ENCODE measurements at regions not wholly inside any gene's neighbourhood (a gene's known extent, or its start where the extent isn't known, plus 50 kb on each side); places are given as distances from the start of the nearest gene placed in this dataset.
"Not testable (repeated sequence)": the region's sequence is repeated elsewhere in the genome, so short reads cannot be mapped to it uniquely, and the experiment has no call there.

DNA sequence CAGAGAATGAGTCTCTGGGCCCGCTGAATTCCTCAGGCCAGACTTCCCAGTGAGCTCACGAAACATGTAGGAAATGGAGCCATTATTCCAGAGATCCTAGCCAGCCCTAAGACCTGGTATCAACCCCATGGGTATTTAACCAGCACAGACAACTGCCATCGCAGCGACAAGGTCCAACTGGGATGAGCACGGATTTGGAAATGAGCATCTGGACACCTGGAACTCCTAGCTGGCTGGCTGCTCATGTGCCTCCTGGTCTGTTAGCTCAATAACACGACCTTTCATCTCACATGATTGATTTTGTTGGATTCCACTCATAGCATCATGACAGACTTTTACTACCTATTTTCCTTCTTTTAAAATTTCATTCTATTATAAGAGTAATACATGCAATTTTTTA, 51.0 kb downstream of the POU3F3 start:
- no peak for DNase-seq (ENCODE audit: low read depth)

DNA sequence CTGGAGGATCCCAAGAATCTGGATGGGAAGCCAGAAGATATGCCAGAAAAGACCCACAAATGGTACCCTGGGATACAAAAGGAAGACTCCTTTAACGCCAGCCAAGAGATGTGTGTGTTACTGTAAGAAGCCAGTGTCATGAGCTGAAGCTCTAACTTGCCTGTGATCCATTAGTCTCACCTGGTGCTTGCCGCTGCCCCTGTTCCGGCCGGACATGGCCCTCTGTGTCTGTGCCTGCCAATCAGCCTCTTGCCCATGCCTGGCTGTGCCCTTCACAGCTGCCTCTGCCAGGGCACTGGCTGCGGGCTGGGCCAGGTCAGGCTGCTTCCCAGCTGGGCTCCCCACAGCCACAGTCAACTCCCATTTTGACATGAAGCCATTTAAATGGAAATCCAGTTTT, 55.4 kb downstream of the POU3F3 start:
- DNase-seq (ENCODE audit: low read depth), result no peak

DNA sequence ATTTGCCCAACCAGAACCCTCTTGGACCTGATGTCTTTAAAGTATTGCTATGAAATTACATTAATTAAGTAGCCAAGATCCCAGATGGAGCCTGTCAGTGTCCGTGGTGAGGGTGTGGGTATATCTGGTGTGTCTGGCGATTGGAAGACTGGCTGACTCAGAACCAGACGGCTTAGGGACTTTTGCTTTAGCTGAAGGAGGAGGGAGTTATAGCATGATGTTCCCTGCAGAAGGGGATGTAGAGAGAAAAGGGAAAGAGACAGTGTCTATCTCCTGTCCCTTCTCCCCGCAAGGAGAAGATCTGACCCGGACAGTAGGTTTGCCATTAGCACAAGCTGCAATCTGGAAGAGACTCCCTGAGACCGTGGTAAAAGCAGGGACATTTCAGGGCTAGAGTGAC, 60.6 kb downstream of the POU3F3 start:
- DNase-seq (ENCODE audit: low read depth), result no peak

DNA sequence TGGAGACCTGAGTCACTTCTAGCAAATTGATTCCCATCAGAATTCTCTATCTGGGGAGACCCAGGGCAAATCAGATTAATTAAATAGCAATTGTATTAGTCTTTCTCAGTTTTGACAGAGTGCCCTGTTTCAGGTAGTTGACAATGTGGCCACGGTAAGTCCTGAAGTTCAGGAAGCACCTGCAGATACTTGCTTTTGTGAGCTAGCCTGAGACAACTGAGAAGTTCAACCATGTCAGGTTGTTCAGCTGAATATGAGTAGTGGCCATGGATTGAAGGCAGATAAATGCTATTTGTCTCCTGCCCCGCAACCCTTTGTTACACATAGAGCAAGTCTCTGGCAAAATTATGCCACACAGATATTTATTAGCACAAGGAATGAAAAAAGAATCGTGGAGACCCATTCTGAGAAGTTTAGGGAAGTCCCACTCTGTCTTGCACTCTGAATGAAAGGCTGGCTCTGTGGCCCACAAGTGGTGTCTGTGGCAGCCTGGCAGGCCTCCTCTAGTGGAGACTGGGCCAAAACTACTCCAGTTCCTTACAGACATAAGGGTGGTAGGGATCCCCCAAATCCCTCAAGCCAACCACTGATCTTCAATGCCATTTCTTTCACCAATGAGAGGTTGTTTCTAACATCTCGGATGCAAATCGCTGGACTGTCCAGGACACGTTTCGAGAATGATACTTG, 61.3 kb downstream of the POU3F3 start:
- no peak for DNase-seq (ENCODE audit: low read depth)

DNA sequence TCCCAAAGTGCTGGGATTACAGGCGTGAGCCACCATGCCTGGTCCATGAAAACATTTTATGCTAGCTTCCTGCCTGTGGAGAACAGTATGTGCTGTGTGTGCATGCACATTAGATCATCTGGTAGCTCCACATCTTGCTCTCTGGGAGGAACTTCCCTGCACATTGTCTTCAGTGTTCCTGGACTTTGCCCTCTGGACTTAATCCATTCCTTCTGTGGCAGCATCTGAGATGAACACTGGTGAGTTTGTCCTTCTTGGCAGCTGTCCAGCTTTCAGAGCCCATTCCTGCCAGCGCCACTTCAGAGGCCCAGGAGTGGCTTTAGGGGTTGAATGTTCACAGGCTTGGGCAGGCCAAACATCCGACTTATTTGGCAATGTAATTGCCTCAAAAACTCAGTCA, 65.2 kb downstream of the POU3F3 start:
- DNase-seq (ENCODE audit: low read depth), result no peak

DNA sequence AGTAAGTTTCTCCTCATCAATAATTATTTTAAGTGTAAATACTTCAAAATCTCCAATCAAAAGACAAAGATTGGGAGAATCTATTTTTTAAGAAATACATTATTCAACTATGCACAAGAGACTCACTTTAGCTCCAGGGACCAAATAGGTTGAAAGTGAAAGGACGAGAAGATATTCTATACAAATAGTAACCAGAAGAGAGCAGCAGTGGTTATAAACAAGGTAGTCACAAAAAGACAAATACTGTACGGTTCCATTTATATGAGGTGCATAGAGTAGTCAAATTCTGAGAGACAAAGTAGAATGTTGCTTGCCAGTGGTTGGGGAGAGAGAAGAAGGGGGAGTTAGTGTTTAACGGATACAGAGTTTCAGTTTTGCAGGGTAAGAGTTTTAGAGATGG, 69.8 kb downstream of the POU3F3 start:
- DNase-seq (ENCODE audit: low read depth), result no peak

DNA sequence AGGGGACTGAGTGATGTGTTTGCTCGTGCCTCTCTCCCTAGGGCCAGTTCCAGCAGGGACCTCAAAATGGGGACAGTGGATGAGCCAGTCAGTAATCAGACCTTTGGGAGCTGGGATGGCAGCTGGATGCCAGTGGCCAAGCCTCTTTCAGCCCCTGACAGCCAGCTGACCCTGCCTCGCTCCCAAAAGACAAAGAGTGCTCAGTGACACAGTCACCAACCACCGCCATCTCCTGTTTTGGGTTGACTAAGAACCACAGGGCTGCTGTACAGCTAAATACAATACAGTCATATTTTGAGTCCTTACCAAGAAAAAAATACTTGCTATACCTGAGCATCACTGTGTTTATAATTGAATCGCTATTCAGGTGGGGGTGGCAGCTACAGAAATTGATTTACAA, 75.7 kb downstream of the POU3F3 start:
- DNase-seq (ENCODE audit: low read depth), result no peak

DNA sequence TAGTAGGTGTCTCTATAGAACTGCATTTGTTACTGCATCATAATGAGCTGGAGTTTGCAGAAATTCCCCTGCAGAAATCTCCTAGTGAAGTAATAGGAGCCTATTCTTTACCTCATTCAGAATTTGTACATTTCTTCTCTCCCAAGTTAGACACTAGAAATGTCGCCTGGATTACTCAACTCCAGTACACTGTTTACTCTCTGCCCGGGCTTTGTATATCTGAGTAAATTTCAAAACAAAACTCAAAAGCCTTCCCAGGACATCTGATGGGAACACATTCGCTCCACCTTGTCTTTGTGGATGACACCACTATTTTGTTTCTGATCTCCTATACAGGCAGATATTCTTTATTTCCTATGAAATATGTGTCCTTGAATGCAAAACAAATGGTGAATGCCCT, 76.8 kb downstream of the POU3F3 start:
- no peak for DNase-seq (ENCODE audit: low read depth)

DNA sequence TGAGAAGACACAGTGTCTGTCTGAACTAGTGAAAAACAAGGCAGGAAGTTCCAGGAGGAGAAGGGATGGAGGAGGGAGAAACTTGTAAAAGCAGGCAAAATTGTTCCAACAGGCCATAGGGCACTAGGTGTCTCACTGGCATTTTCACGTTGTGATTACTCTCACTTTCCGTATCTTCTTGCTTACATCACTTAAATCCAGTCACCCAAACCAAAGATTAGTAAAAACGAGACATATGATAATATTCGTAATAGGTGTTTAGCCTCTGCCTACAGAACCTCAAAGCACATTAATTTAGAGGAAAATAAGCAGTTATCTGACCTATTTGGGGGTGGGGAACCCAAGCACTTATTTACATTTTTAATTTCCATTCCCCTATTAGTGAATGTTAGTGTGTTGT, 78.3 kb downstream of the POU3F3 start:
- no peak for DNase-seq (ENCODE audit: low read depth)

DNA sequence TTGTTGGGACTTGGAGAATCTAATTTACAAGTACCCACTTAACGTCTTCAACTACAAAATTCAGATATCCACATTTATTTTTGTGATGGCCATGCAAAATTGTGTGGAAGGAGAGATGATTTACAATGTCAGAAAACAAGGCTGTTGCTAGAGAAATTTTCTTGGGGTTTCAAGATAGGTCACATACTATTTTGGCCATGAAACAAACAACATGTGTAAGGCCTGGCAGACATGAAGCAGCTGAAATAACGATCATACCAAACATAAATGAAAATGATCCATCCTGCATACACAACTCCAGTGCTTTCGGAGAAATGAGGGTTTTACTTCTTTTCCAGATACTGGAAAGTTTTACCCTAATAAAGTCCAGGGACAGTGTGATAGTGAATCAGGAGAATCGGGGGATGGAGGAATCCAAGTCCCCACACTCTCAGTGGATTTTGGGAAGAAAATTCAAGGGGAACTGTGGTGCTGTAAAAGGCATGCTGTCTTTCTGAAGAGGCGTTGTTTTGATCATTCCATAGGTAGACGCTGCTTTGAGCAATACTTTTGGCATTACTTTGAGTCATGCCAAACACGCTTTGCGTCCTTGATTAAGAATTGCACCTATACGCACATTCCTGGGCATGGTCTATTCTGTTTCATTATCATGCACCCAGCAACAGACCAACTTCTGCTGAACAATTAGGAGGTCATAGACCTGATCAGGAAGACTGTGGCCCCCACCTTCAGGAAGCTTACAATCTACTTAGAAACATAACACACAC, 79.4 kb downstream of the POU3F3 start:
- no peak for DNase-seq (ENCODE audit: low read depth)

DNA sequence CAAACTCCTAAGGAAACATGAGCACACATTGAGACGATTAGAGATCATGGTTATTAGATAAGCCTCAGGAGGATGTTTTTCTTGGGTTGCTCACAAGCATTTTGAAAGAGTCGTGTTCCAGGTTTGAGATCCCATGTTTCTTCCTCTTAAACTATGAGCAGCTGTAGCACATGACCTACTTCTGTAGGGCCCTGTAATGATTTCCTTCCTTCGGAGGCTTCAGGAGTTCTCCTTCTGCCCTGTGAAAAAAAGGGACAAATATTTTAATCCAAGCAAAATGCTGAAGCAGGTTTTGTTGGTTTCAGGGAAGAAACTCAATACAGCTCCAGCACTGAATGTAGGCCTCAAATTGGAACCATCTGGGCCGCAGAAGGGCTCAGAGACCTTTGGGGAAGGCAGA, 82.6 kb downstream of the POU3F3 start:
- no peak for DNase-seq (ENCODE audit: low read depth)

DNA sequence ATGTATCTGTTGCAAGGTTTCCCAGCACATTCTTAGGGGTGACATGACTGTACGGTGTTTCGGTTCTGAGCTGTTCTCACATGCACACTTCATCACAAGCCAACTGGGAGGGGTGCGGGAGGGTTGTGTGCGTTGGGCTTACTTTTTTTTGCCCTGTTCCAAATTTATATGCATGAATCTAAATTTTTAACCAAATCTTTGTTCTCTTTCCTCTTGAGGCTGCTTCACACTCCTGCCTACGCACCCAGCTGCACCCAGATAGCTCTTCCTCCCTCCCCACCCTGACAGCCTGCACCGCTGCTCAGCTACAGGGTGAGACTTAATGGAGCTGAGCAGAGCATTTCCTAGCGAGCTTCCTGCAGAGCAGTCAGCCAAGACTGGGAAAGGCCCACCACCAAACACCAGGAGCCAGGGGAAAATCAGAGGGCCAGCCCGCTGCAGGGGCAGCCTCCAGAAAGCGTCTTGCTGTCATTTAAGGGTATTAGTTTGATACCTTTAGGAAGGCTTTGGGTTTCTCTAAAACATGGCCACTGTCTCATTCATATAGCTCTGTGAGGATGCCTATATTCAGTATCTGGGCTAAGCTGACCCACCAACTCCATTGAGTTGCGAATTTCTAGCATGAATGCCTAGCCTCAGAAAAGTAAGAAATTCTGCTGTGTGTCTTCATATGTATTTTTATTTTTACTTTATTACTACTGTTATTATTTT, 84.5 kb downstream of the POU3F3 start:
- peak; percentile 6 for DNase-seq (ENCODE audit: low read depth)

DNA sequence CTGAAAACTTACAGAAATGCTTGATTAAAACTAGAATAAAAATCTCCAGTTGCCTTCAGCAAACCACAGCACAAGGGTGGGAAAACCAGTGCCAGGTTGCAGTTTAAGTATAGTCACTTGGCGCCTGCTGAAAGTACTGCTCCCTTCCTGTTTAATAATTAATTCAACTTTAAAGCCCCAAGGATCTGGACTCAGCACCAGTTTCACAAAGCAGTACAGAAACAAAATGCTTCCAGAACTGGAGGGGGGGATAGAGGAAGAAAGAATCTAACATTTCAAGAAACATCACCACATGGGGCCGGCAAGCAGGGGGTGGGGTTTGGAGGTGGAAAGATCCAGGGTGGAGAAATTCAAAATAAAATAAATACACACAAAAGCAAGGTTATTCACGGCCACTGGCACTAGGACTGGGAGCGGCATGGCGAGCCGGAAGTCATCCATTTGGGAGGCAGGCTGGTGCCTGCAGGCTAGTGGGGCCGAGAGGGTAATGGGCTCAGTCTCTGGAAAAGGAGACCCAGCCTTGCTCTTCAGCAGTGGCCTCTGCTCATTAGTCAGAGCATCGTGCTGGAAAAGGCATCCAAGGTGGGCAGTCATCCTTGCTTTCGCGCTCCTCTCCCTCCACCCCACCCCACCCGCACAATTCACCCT, 85.8 kb downstream of the POU3F3 start:
- DNase-seq (ENCODE audit: low read depth), result no peak

DNA sequence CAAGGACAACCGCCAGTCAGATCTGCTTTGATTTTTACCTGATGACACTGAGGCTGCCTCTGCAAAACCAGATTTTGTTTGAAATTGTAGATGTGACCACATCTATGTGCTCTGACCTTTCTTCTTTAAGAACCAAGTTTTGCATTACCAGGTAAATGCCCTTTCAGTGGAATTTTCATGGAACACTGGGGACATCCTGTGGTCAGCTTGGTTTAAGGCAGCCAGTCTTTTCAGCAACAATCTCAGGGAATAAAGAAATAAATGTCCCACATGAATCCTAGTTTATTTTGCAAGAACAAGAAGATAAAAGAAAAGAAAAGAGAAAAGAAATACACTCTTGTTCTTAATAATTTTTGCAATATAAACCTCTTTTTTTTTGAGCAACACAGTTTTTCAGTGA, 90.6 kb downstream of the POU3F3 start:
- no peak for DNase-seq (ENCODE audit: low read depth)

DNA sequence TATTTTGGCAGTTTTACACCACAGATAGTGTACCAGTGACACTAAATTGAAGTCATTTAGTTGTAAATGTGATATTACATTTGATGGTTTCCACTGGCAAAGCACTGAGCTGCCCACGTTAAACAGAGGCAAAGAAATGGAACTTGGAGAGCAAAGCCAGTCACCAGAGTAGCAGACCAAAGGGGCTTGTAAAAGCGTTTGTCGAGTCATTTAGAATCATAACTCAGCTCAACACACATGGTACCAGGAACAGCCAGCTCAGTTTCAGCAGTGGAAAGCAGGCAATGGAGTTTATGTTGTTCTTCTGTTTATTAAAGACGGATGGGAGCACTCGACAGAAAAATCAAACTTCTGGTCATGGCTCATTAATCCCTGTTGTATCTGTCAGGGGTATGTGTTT, 91.2 kb downstream of the POU3F3 start:
- no peak for DNase-seq (ENCODE audit: low read depth)

DNA sequence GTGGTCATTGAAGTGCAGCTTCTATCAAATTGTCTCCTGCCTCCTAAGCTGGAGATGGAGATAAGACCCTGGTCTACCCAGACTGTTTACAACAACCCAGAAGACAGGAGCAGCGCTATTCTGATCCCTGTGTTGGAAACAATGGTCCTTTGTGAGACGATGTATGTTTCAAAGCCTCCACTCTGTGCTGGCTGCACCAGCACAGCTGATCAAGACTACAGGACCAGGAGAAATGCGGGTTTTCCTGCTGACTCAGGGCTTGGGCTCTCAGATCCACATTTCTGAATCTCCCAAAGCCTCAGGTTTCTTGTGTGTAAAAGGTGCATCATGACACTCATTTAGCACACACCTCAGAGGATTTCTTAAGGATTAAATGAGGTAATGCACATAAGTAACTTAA, 92.0 kb downstream of the POU3F3 start:
- no peak for DNase-seq (ENCODE audit: low read depth)

DNA sequence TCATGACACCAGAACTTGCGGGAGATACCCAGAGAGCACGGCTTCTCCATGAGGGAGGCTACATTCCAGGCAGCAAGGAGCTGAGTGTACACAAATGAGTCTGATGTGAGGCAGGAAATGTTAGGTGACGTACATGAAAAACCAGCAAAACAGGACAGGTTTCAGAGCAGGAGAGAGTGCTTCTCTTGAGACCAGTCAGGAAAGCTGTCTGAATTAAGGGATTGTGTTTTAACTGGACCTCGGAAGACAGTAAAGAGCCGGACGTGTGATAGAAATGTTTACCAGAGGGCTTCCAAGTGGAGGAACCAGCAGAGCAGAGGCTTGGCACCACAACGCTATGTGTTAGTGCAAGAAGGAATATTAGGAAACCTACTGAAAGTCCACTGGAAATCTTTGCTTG, 90.4 kb upstream of the MRPS9 start:
- not testable (repeated sequence) for DNase-seq (ENCODE audit: low read depth)

DNA sequence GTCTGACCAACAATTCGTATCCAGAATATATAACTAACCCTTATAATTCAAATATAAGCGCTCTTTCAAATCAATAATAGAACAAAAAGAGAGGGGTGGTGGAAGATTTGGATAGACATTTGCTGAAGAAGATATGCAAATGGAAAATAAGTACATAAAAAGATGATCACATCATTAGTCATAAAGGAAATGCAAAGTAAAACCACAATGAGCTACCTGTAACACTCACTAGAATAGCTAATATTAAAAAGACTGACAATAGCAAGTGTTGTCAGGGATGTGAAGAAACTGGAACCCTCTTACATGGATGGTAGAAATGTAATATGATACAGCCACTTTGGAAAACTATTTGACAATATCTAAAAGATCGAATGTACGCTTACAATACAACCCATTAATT, 84.9 kb upstream of the MRPS9 start:
- DNase-seq (ENCODE audit: low read depth), result no peak

DNA sequence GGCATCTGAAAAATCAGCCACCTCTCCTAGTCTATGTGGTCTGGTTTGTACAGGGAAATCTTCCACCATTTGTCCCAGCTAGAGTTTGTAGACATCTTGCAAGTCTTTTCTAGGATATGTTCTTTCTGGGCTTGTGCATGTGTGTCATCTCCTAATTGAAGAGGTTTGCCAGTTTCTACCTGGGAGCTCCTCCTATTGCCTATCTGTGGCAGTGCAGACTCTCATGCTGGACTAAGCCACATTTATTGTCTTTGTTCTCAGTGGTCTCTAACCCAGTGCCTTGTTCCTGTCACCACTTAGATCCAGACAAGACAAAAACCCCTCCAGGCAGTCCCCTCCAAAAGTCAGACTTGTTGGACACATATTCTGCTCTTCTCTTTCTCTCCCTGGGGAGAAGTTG, 72.0 kb upstream of the MRPS9 start:
- DNase-seq (ENCODE audit: low read depth), result no peak

DNA sequence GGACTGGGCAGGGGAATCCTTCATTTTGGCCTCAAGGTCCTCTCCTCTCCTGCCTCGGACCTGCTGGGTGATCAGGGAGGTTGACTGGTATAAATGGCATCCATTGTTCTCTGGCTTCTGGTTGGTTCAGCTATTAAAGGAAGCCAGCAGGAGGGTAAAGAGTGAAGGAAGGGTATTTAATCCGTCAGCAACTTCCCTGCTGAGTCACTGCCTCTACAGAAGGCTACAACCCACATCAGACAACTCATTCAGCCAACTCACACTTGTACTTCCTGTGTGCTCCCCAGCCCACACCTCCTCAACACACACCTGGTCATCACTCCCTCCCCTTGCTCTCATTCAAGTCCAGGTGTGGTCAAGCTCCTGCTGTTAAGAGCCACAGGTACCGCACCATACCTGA, 68.3 kb upstream of the MRPS9 start:
- DNase-seq (ENCODE audit: low read depth), result no peak

DNA sequence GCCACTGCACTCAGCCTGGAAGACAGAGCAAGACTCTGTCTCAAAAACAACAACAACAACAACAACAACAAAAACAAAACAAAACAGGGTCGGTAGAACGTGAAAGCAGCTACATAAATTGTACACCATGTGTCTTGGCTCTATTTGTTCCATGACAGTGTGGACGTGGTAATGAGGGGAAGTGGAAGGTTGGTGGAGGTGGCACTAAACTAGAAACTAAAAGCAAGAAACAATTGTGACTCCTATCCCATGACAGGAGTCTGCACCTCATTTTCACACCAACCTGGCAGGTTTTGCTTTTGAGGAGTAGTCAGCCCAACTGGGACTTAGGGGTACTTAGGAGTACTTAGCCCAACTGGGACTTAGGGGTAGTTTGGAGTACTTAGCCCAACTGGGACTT, 62.5 kb upstream of the MRPS9 start:
- DNase-seq (ENCODE audit: low read depth), result no peak

DNA sequence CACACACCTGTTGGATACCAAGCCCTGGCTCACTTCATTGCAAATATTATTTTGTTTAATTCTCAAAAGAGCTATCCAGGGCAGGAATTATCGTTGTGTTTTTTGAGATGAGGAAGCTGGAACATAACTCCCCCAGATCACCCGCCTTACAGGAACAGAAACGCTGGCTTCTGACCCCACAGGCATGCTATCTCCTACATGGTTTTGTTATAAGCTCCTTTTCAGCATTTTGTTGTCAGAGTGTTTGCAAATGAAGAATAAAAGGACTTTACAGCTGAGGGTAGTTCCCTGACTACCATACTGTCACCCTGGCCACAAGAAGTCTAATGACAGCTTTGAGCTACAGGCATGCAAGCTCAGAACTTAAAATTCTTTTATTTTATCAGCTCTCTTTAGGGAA, 62.0 kb upstream of the MRPS9 start:
- DNase-seq (ENCODE audit: low read depth), result no peak

DNA sequence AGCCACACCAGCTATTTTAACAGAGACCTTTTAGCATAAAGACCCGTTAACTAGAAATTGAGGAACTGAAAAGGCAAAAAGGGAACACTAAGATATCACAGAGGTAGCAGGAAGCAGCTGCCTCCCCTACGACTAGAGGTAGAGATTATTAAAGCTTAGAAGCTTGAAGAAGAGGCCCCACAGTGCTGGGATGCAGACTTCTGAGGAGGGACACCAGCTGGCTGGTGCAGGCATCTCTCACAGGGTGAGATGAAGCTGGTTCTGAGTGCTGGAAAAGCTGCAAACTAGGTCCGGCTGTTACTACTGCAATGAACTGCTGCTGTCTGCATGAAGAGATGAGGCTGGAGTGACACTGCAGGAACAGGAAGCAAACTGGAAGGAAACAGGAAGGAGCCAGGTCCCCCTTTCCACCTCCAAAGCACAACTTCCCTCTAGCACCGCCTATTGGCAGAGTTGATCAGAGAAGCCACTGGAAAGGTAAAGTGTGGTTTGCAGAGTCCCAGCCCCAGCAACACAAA, 61.2 kb upstream of the MRPS9 start:
- DNase-seq (ENCODE audit: low read depth), result peak; percentile 23
